ENCODE measurements at regions not wholly inside any gene's neighbourhood (a gene's known extent, or its start where the extent isn't known, plus 50 kb on each side); places are given as distances from the start of the nearest gene placed in this dataset.

DNA sequence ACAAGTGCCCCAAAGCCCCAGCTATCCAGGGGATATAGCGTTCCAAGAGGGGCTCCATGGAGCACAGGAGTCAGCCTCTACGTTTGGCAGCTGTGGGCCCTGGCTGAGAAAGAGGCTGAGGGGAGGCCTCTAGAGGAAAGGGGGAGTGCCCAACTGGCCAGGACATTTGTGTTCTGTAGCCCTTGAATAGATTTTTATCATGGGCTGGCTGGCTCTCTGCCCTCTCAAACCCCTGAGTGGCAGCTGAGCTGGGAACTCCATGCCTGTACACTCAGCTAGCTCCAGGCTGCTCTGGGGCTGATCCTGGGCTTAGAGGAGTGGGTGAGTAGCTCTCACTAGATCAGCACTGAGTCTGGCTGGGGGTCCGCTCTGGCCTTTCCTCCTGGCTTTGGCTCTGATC lies 285.0 kb downstream of the ZSWIM6 start:
- Mint-ChIP-seq H3K4me1 (peaks cover 19 to 31% of the 10 kb centered on the region in 2 donors), H3K27me3 (no peaks in the 10 kb centered on the region), H3K27ac (no peak overlapping the region), H3K9me3 (no peaks in the 10 kb centered on the region), H3K4me3 (no peak overlapping the region), H3K36me3 (no peaks in the 10 kb centered on the region)
- no peak for DNase-seq
- no peak for ATAC-seq (replicated peaks)

DNA sequence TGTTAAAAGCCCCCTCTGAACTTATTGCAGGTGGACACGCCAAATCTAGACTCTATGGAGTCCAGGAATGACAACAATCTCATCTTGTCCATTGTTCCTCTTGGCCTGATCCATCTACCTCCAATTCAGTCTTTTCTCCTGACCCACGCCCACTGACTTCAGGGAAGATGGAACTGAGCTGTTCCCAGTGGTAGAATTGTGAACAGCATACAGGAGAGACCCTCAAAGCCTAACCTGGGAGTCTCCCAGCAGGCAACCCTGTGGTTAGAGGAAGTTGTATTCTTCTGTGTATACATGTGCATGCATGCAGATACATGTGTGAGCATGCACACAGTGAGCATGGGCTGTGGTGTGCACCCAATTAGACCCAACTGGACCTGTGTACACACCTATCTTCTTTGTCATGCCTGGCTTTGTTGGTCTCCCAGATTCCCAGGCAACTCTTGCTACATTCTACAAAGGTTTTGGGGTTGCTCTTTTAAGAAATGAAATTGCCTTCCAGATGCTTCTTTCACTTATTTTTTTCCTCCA lies 286.0 kb downstream of the ZSWIM6 start:
- no peak overlapping the region for H3K4me3 Mint-ChIP-seq
- peak in 1 of 2 donors; percentile 12 for ATAC-seq (replicated peaks)
- H3K27me3 Mint-ChIP-seq: no peaks in the 10 kb centered on the region
- H3K36me3 Mint-ChIP-seq: no peaks in the 10 kb centered on the region
- DNase-seq: no peak
- H3K9me3 Mint-ChIP-seq: no peaks in the 10 kb centered on the region
- H3K27ac Mint-ChIP-seq: no peak overlapping the region
- H3K4me1 Mint-ChIP-seq: peaks cover 19 to 31% of the 10 kb centered on the region in 2 donors

DNA sequence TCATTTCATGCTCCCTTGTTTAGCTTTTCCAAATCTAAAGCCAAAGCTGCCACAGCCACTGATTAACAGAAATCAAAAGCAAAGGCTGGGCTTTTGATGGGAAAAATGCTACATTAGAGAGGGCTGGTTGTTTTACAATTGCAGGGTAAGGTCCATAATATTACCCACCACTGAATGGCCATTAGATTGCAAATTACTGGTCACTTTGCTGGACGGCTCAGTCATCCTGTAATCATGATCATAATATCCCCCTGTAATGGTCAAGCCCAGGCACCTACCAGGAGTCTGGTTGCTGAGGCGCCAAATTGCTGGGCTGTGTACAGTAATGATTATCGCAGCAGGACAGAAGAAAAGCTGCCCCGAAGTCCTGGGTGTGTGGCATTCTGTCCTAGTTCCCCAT lies 286.5 kb downstream of the ZSWIM6 start:
- H3K27me3 Mint-ChIP-seq: no peaks in the 10 kb centered on the region
- no peaks in the 10 kb centered on the region for H3K9me3 Mint-ChIP-seq
- DNase-seq: no peak
- H3K4me1 Mint-ChIP-seq: peaks cover 19 to 31% of the 10 kb centered on the region in 2 donors
- no peak overlapping the region for H3K27ac Mint-ChIP-seq
- no peaks in the 10 kb centered on the region for H3K36me3 Mint-ChIP-seq
- ATAC-seq (replicated peaks): peak in 1 of 2 donors; percentile 40
- no peak overlapping the region for H3K4me3 Mint-ChIP-seq

DNA sequence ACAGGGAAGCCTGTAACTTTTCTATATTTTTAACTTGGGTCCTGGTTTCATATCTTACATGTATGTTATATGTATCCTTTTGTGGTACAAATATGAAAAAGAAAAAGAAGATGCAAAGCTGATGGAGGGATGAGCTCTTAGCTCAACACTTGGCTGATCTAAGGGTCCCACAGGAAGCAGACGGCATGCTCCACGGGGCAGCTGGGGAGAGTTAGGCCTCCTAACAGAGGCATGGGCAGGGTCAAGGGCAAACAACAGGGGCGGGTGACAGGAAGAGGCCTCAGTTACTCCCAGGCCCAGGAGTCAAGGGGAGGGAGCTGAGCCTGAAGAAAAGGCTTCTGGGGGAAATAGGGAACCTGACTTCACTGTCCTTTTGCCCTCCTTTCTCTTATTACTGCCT lies 287.2 kb downstream of the ZSWIM6 start:
- Mint-ChIP-seq H3K27ac (peak overlapping the region; percentile 73), H3K36me3 (no peaks in the 10 kb centered on the region), H3K9me3 (no peaks in the 10 kb centered on the region), H3K4me1 (peaks cover 19 to 31% of the 10 kb centered on the region in 2 donors), H3K4me3 (no peak overlapping the region), H3K27me3 (no peaks in the 10 kb centered on the region)
- no peak for DNase-seq
- ATAC-seq (replicated peaks): peak; percentile 21 to 53

DNA sequence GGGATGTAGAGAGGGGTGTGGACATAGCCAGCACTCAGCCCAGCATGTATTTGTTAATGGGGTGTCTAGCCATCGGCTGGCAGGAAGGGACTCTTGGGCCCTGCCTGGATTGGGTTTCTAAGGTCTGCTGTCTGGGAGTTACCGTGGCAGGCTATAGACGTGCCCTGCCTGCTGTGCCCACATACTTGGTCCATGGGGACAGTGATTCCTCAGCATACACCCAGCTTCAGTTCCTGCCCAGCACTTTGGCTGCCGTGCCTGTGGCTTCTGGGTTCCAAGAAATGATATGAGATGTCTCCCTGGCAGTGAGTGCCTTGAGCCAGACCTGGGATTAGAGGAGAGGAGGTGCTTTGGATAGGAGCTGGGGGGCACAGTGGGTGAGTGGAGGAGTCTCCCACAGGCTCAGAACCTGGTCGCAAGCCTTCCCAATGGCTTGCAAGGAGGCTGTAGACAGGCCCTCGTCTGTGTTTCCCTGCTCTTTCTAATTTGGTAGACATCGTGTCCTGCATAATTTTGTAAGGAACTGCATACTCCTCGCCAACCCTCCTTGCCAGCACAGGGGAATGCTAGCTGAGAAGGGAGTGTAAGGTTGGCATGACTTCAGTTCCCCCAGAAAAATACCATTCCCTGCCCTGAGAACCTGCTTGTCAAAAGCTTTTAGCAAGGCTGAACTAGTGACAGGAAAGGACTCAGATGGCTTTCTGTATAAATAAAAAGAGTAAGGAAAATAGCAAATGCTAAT lies 287.9 kb downstream of the ZSWIM6 start:
- H3K27me3 Mint-ChIP-seq: no peaks in the 10 kb centered on the region
- no peaks in the 10 kb centered on the region for H3K36me3 Mint-ChIP-seq
- H3K9me3 Mint-ChIP-seq: no peaks in the 10 kb centered on the region
- DNase-seq: no peak
- H3K27ac Mint-ChIP-seq: peak overlapping the region; percentile 31
- H3K4me3 Mint-ChIP-seq: no peak overlapping the region
- ATAC-seq (replicated peaks): peak in 1 of 2 donors; percentile 43
- peaks cover 19 to 32% of the 10 kb centered on the region in 2 donors for H3K4me1 Mint-ChIP-seq

DNA sequence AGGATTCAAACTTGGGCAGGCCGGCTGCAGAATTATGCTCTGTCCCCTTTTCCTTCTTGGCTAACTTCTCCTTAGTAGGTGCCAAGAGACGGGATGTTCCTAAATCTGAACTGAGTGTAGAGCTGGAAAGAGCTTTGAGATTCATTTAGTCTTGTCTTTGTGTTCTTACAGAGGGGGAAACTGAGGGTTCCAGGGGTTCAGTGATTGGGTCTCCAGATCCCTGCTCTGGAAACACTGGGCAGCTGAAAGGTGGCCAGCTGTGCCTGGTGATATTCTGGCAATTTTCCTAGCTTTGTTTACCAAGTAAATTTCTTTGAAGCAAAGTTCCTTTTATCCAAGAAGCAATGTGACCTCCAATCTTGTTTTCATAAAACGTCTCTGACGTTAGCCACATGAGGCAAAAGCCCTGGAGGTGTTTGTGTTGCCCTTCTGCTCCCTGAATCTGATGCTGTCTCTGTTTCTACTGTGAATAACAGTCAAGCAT lies 288.7 kb downstream of the ZSWIM6 start:
- Mint-ChIP-seq H3K4me1 (peaks cover 20 to 40% of the 10 kb centered on the region in 2 donors), H3K27ac (no peak overlapping the region), H3K27me3 (no peaks in the 10 kb centered on the region), H3K9me3 (no peaks in the 10 kb centered on the region), H3K4me3 (no peak overlapping the region), H3K36me3 (no peaks in the 10 kb centered on the region)
- ATAC-seq (replicated peaks): no peak
- DNase-seq: no peak

DNA sequence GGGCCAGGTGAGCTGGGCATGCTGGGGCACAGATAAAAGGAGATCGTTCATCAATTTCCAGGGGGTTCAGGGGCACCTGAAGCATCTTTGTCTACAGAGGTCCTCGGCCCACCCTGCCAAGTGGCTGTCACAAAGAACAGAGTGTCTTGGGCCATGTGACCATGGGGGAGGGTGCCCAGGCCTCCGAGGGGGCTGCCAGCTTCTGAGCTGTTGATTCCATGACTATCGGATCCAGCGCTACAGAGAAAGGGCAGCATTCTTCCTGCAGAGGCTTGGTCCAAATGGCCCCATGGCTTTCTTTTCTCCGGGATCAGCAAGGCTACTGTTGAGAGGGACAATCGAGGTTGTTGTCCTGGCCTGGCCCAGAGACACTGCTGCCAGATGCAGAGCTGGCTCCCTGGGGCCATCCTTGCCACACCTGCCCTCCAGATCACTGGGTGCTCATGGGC lies 289.2 kb downstream of the ZSWIM6 start:
- Mint-ChIP-seq H3K27ac (no peak overlapping the region), H3K4me3 (no peak overlapping the region), H3K9me3 (no peaks in the 10 kb centered on the region), H3K27me3 (no peaks in the 10 kb centered on the region), H3K4me1 (peaks cover 20 to 40% of the 10 kb centered on the region in 2 donors), H3K36me3 (no peaks in the 10 kb centered on the region)
- ATAC-seq (replicated peaks): no peak
- DNase-seq: no peak

DNA sequence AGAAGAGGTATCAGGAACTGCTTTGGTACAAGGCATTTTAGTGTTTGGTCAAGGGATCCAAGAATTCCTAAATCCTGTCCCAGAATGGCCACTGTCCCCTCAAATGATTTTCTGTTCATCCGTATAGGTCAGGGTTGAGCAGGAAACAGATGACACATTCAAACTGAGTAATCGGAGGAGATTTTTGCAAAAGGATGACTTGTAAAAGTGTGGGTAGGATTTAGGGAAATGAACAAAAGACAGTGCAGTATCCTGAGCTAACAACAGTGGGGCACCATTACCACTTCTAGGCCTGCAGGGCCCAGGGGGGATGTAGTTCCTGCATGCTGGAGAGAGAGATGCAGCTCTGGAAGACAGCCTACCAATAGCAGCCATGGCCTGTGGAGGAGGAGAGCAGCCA lies 290.1 kb downstream of the ZSWIM6 start:
- Mint-ChIP-seq H3K27ac (no peak overlapping the region), H3K9me3 (no peaks in the 10 kb centered on the region), H3K4me1 (peaks cover 27 to 49% of the 10 kb centered on the region in 2 donors), H3K27me3 (no peaks in the 10 kb centered on the region), H3K36me3 (no peaks in the 10 kb centered on the region), H3K4me3 (no peak overlapping the region)
- ATAC-seq (replicated peaks) (no peak), DNase-seq (no peak)

DNA sequence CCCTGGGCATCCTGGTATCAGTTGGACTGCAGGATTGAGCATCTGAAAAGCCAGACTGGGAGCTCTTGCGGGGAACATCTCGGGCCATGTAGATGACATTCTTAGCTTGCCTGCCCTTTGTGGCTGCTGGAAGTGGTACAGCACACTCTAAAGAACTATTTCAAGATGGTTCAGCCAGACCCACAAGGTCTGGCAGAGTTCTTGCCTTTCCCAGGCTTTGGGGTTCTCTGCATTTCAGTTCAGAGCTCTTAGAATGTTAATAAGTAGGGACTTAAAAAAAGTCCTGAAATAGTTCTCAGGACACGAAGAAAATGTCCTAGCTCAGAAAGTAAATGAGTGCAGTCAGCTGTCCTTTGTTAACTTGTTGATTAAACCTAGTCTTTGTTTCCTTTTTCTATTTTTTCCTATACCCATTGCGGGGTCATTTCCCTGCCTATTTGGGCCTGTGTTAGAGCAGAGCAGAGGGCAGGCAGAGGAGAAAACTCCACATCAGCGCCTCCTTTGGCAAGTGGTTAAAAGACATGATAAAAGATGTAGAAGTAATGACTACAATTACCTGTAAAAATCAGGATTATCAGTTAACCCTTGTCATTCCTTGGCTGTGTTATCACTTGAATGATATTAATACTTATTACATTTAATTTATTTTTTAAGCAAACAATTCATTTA lies 291.5 kb downstream of the ZSWIM6 start:
- Mint-ChIP-seq H3K4me3 (no peak overlapping the region), H3K27me3 (no peaks in the 10 kb centered on the region), H3K4me1 (peaks cover 25 to 51% of the 10 kb centered on the region in 2 donors), H3K27ac (no peak overlapping the region), H3K9me3 (no peaks in the 10 kb centered on the region), H3K36me3 (no peaks in the 10 kb centered on the region)
- DNase-seq: no peak
- no peak for ATAC-seq (replicated peaks)

DNA sequence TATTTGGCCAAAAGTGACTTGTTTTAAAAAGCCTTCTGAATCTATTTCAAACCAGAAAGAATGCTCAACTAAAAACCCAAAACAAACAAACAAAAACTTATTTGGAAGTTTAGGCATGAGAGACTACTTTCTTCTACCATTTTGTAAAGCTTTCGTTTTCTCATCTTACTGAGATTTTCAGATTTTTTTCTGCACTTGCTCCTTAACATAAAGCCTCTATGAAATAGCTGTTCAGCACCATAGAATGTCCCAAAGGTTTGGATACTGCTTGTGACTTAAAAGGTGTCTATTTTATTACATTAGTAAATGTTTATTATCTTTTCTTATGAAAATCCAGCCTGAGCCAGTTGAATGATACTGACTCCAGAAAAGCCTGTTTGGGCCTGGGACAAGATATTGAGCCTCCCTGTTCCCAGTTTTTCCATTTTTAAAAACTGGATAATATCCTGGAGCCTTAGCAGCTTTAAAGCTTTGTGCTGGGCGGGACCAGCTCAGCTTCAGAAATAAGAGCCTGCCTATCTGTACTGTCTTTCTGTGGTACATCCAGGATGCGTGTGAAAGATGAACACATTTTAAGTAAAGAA lies 292.6 kb downstream of the ZSWIM6 start:
- peaks cover 14 to 40% of the 10 kb centered on the region in 2 donors for H3K4me1 Mint-ChIP-seq
- H3K27me3 Mint-ChIP-seq: no peaks in the 10 kb centered on the region
- ATAC-seq (replicated peaks) (no peak), DNase-seq (no peak)
- H3K27ac Mint-ChIP-seq: peak overlapping the region; percentile 14
- H3K4me3 Mint-ChIP-seq: peak overlapping the region; percentile 66 to 89
- H3K9me3 Mint-ChIP-seq: peaks cover 0 to 5% of the 10 kb centered on the region in 2 donors
- H3K36me3 Mint-ChIP-seq: no peaks in the 10 kb centered on the region

DNA sequence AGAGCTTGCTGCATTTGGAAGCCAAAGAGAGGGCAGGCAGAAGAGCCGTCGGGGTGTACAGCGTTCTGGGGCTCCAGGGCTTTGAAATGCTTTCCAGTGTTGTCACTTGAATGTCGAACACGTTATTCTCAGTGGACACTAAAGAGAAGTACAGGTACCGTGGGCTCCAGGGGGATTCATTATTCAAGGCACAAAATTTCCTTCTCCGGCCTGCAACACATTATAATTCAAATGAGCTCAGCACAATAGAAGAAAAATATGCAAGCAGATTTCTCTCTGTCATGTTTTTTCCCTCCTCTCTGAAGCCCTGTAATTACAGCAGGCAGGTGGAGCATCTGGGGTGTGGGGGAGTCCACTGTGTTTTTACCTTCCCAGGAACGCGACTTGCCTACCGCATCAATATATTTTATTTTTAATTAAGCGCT lies 293.1 kb downstream of the ZSWIM6 start:
- Mint-ChIP-seq H3K9me3 (peaks cover 2 to 5% of the 10 kb centered on the region in 2 donors), H3K4me1 (peaks cover 9 to 35% of the 10 kb centered on the region in 2 donors), H3K36me3 (no peaks in the 10 kb centered on the region), H3K27ac (peak overlapping the region; percentile 14), H3K27me3 (no peaks in the 10 kb centered on the region), H3K4me3 (peak overlapping the region; percentile 66 to 89)
- DNase-seq (no peak), ATAC-seq (replicated peaks) (no peak)

DNA sequence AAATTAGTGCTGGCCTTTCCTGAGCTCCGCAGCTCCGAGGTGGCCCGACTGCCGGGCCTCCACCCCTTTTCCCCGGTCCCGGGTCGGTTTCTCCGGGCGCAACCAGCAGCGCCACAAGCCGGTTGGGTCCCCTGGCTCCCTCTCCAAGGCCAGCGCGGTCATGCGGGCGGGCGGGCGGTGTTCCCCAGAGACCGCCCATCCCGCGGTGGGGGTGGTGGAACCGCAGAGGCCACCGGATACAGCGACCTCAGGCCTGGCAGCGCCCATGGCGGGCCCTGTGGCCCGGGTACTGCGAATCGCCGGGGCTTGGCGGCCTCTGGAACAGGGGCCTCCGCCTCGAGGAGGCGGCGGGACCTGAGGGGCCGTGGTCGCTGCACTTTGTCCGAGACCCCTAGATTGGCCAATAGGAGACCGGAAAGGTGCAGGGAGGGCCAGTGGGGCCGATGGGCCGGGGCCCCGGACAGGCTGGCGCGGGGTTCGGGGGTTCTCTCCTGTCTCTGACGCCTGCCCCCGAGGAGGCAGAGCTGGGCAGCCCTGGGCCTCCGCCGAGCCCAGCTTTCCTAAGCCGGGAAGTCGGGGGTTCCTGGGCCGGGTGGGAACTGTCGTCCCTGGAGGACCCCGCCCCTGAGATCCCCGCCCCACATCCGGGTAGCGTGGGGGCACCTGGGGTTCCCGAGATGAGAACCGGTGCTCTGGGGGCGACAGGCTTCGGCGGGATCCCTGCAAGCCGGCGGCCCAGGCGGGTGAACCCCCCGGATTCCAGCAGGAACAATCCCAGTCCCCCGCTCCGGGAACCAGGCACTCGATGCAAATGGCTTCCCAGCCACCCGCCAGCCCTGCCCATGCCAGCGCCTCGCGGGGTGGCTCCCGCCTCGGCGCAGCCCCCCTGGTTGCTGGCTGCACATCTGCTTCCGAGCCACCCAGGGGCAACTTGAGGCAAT lies 293.9 kb downstream of the ZSWIM6 start:
- DNase-seq: peak; percentile 32
- Mint-ChIP-seq H3K27me3 (no peaks in the 10 kb centered on the region), H3K9me3 (peaks cover 2 to 5% of the 10 kb centered on the region in 2 donors), H3K27ac (no peak overlapping the region), H3K4me1 (peaks cover 8 to 28% of the 10 kb centered on the region in 2 donors), H3K36me3 (no peaks in the 10 kb centered on the region), H3K4me3 (peak overlapping the region; percentile 81 to 89)
- ATAC-seq (replicated peaks): peak; percentile 69

DNA sequence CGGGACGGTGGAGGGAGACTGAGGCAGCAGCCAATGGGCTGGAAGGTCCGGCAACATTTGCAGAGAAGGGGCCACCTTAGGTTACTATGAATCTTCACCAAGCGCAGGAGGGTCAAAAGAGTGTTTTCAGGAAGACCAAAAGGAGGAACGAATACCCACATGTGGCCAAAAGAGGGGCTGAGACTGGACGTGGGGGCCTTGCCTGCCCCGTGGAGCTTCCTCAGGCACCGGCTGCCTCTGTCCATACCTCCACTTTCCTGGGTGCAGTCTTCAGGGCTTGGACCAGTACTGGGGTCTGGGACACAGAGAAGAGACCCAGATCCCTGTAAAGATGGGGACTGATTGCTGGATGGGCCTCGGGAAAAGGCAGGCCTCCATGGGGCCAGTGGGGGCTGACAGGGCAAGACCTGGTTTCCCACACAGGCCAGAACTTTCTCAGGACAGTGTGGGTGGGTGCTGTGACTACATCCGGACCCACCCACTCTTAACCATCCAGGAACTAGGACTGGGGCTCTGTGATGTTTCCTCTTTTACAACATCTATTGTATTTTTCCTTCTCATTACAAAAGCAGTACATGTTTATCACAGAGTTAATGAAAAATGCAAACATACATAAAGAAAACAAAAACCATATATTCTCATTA lies 294.7 kb downstream of the ZSWIM6 start:
- peak; percentile 10 for DNase-seq
- H3K27me3 Mint-ChIP-seq: no peaks in the 10 kb centered on the region

More for the DNA sequence above, 294.7 kb downstream of the ZSWIM6 start:
- Mint-ChIP-seq H3K36me3 (no peaks in the 10 kb centered on the region), H3K27ac (peak overlapping the region; percentile 73), H3K4me3 (peak overlapping the region; percentile 81 to 89), H3K9me3 (peaks cover 2 to 5% of the 10 kb centered on the region in 2 donors), H3K4me1 (peaks cover 8 to 26% of the 10 kb centered on the region in 2 donors)
- peak; percentile 68 to 71 for ATAC-seq (replicated peaks)
